ENCODE measurements at regions not wholly inside any gene's neighbourhood (a gene's known extent, or its start where the extent isn't known, plus 50 kb on each side); places are given as distances from the start of the nearest gene placed in this dataset.

DNA sequence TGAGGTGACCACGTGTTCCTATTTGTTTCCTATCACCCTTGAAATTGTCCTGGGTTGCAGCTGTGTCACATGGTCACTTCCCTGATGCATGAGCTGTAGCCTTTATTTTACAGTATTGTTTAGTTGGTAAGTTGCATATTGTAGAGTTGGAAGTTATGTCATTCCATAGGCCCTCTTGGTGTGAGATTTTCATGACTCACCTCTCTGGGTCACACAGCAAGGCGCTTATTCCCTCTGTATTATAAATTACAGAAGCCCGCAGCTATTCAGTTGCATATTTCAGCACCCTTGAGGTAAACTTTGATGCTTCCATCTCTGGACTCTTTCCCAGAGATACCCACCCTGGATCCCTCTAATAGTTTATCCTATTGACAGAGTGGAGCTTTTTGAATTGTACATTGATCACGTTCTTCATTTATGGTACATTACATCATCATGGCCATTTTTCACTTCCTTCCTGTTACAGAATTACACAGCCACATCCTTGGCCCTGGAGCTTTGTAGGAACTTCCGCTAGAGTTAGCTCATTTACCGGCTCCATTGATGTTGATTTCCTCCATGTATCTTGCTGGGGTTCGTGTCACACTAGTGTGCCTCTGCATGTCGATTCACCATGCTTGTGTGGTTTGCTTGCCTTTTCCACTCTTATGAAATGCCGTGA lies 543.1 kb upstream of the RGMA start:
- no peak for TF ChIP-seq POLR2AphosphoS5 (IDR thresholded peaks at IDR 0.05; ENCODE audit: low read depth, low read length)
- TF ChIP-seq, protein P1, sequence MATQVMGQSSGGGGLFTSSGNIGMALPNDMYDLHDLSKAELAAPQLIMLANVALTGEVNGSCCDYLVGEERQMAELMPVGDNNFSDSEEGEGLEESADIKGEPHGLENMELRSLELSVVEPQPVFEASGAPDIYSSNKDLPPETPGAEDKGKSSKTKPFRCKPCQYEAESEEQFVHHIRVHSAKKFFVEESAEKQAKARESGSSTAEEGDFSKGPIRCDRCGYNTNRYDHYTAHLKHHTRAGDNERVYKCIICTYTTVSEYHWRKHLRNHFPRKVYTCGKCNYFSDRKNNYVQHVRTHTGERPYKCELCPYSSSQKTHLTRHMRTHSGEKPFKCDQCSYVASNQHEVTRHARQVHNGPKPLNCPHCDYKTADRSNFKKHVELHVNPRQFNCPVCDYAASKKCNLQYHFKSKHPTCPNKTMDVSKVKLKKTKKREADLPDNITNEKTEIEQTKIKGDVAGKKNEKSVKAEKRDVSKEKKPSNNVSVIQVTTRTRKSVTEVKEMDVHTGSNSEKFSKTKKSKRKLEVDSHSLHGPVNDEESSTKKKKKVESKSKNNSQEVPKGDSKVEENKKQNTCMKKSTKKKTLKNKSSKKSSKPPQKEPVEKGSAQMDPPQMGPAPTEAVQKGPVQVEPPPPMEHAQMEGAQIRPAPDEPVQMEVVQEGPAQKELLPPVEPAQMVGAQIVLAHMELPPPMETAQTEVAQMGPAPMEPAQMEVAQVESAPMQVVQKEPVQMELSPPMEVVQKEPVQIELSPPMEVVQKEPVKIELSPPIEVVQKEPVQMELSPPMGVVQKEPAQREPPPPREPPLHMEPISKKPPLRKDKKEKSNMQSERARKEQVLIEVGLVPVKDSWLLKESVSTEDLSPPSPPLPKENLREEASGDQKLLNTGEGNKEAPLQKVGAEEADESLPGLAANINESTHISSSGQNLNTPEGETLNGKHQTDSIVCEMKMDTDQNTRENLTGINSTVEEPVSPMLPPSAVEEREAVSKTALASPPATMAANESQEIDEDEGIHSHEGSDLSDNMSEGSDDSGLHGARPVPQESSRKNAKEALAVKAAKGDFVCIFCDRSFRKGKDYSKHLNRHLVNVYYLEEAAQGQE (IDR thresholded peaks at IDR 0.05; ENCODE audit: insufficient read depth in 1 of 2, low read depth in 2 of 2, low read length in 2 of 2), result no peak
- TF ChIP-seq SIN3A (IDR thresholded peaks at IDR 0.05; ENCODE audit: borderline replicate concordance, insufficient read depth, low read length), result no peak

Data from PFSK-1 (cell line).